ENCODE measurements at regions not wholly inside any gene's neighbourhood (a gene's known extent, or its start where the extent isn't known, plus 50 kb on each side); places are given as distances from the start of the nearest gene placed in this dataset.

DNA sequence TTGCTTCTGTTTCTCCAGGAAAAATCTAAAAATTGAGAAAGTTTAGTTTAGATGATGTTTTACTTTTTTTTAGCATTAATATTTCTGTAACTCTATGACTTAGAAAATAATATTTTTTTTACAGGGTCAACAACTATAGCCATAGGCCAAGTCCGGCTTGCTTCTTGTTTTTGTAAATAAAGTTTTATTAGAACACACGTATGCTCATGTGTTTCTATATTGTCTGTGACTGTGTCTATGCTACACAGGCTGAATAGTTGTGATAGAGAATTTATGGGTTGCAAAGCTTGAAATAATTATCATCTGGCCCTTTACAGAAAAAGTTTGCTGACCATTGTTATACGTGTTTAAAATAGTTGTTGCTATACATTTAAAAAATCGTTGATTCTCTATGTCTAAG lies 399.2 kb downstream of the EPM2A start:
- Histone ChIP-seq H3K4me2 (ENCODE audit: low read length) (no peak overlapping the region), H3K4ac (ENCODE audit: low read depth, low read length) (no peak overlapping the region), H3K27me3 (ENCODE audit: insufficient read depth, low read length, poor library complexity) (no peaks in the 10 kb centered on the region), H2BK15ac (replicated peaks; ENCODE audit: low read depth) (no peak overlapping the region), H3K4me3 (ENCODE audit: low read length) (no peak overlapping the region), H4K5ac (ENCODE audit: low read length) (no peak overlapping the region), H3K23ac (ENCODE audit: low read length) (no peak overlapping the region), H3K79me1 (ENCODE audit: low read length) (no peaks in the 10 kb centered on the region), H3K18ac (ENCODE audit: low read length) (no peak overlapping the region), H3K9ac (ENCODE audit: low read length) (no peak overlapping the region), H3K56ac (ENCODE audit: low read length) (no peak overlapping the region), H3K27ac (ENCODE audit: low read depth, low read length) (no peak overlapping the region), H3K36me3 (ENCODE audit: control insufficient read depth, insufficient read depth, low read length) (no peaks in the 10 kb centered on the region), H2BK5ac (ENCODE audit: low read length) (no peak overlapping the region), H4K8ac (ENCODE audit: low read depth, low read length) (no peak overlapping the region), H2BK120ac (ENCODE audit: low read depth, low read length) (no peak overlapping the region), H3K4me1 (ENCODE audit: control insufficient read depth, low read depth, low read length) (no peaks in the 10 kb centered on the region), H3K79me2 (ENCODE audit: control insufficient read depth, insufficient read depth, low read length) (no peaks in the 10 kb centered on the region), H2AK5ac (ENCODE audit: low read length) (no peak overlapping the region)
- no CpG with 5 or more reads among the region's 4 CpGs for WGBS (ENCODE audit: extremely low coverage, insufficient coverage, low lambda C conversion rate)
- DNase-seq, result no peak

DNA sequence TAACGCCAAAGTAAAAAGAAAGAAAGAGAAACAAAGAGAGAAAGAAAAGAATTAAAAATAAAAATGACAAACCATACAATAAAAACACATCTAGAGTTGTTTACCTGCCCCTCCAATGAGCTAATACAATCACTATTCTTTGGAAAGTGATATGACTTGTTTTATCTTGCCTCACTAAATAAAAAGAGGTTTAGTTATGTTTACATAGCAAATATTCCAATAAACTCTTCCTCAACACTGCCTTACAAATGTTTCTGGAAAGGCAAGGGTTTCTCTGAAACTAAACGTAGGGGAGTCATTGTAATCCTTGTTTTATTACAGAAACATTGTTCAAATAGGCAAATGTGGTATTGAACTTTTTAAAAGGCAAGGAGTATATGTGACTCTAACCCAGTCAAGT lies 396.2 kb downstream of the EPM2A start:
- H3K4ac ChIP-seq (ENCODE audit: low read depth, low read length), result no peak overlapping the region
- no peak overlapping the region for H2BK120ac ChIP-seq (ENCODE audit: low read depth, low read length)
- no peaks in the 10 kb centered on the region for H3K79me1 ChIP-seq (ENCODE audit: low read length)
- no peak overlapping the region for H3K4me3 ChIP-seq (ENCODE audit: low read length)
- no peak overlapping the region for H4K8ac ChIP-seq (ENCODE audit: low read depth, low read length)
- no peak overlapping the region for H3K56ac ChIP-seq (ENCODE audit: low read length)
- no peaks in the 10 kb centered on the region for H3K36me3 ChIP-seq (ENCODE audit: control insufficient read depth, insufficient read depth, low read length)
- no peak overlapping the region for H3K23ac ChIP-seq (ENCODE audit: low read length)
- no peak overlapping the region for H3K9ac ChIP-seq (ENCODE audit: low read length)
- H3K4me1 ChIP-seq (ENCODE audit: control insufficient read depth, low read depth, low read length), result no peaks in the 10 kb centered on the region
- no peak overlapping the region for H3K18ac ChIP-seq (ENCODE audit: low read length)
- no peak overlapping the region for H2BK15ac ChIP-seq (replicated peaks; ENCODE audit: low read depth)
- H3K27ac ChIP-seq (ENCODE audit: low read depth, low read length), result no peak overlapping the region
- DNase-seq, result no peak
- H3K4me2 ChIP-seq (ENCODE audit: low read length), result no peak overlapping the region
- no peaks in the 10 kb centered on the region for H3K27me3 ChIP-seq (ENCODE audit: insufficient read depth, low read length, poor library complexity)
- H2AK5ac ChIP-seq (ENCODE audit: low read length), result no peak overlapping the region
- no peak overlapping the region for H4K5ac ChIP-seq (ENCODE audit: low read length)
- no peak overlapping the region for H2BK5ac ChIP-seq (ENCODE audit: low read length)
- H3K79me2 ChIP-seq (ENCODE audit: control insufficient read depth, insufficient read depth, low read length), result no peaks in the 10 kb centered on the region
- no CpG with 5 or more reads among the region's 2 CpGs for WGBS (ENCODE audit: extremely low coverage, insufficient coverage, low lambda C conversion rate)

DNA sequence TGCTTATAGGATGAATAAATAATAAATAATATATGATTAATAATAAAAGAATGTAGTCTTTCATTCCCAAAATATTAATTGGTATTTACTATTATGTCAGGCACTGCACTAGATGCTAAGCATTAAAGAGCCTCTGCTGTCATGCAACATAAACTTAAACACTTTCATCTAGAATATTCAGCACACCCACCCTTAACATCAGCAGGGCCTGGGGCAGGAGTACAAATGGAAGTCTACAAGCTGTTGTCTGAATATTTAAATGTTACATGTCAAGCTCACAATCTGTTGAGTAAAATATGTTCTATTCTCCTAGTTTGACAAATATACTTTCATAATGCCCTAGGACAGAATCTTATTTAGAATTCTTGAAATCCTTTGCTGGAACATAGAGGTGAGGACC lies 395.1 kb downstream of the EPM2A start:
- H4K8ac ChIP-seq (ENCODE audit: low read depth, low read length), result no peak overlapping the region
- H3K79me2 ChIP-seq (ENCODE audit: control insufficient read depth, insufficient read depth, low read length), result no peaks in the 10 kb centered on the region
- no peak overlapping the region for H2BK120ac ChIP-seq (ENCODE audit: low read depth, low read length)
- no peak overlapping the region for H3K4me2 ChIP-seq (ENCODE audit: low read length)
- H3K27ac ChIP-seq (ENCODE audit: low read depth, low read length), result no peak overlapping the region
- no peak overlapping the region for H3K4ac ChIP-seq (ENCODE audit: low read depth, low read length)
- no peak for DNase-seq
- no peaks in the 10 kb centered on the region for H3K36me3 ChIP-seq (ENCODE audit: control insufficient read depth, insufficient read depth, low read length)
- no peaks in the 10 kb centered on the region for H3K79me1 ChIP-seq (ENCODE audit: low read length)
- H3K4me1 ChIP-seq (ENCODE audit: control insufficient read depth, low read depth, low read length), result no peaks in the 10 kb centered on the region
- H3K9ac ChIP-seq (ENCODE audit: low read length), result no peak overlapping the region
- no peak overlapping the region for H2BK5ac ChIP-seq (ENCODE audit: low read length)
- H2AK5ac ChIP-seq (ENCODE audit: low read length), result no peak overlapping the region
- H3K56ac ChIP-seq (ENCODE audit: low read length), result no peak overlapping the region
- H4K5ac ChIP-seq (ENCODE audit: low read length), result no peak overlapping the region
- H3K23ac ChIP-seq (ENCODE audit: low read length), result no peak overlapping the region
- H3K4me3 ChIP-seq (ENCODE audit: low read length), result no peak overlapping the region
- H3K27me3 ChIP-seq (ENCODE audit: insufficient read depth, low read length, poor library complexity), result no peaks in the 10 kb centered on the region
- H2BK15ac ChIP-seq (replicated peaks; ENCODE audit: low read depth), result no peak overlapping the region
- no peak overlapping the region for H3K18ac ChIP-seq (ENCODE audit: low read length)

DNA sequence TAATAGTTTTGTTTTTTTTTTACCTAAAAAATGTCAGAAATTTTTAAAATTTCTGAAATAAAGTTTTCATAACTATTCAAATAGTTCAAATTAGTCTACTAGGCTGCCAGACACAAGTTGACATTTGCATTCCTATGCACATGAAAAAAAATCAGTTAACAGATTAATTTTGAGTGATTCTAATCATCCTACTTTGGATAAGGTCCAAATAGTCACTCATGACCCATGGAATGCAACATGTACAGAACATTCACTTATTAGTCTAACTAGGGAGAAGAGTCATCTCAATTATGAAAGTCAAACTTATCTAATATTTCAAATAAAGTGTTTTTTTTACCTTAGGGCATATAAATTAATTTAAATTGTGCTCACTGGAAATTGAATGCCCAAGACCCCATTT lies 390.2 kb downstream of the EPM2A start:
- no peak overlapping the region for H3K4me2 ChIP-seq (ENCODE audit: low read length)
- H3K56ac ChIP-seq (ENCODE audit: low read length), result no peak overlapping the region
- H2BK120ac ChIP-seq (ENCODE audit: low read depth, low read length), result no peak overlapping the region
- H3K79me2 ChIP-seq (ENCODE audit: control insufficient read depth, insufficient read depth, low read length), result no peaks in the 10 kb centered on the region
- no peaks in the 10 kb centered on the region for H3K79me1 ChIP-seq (ENCODE audit: low read length)
- H2AK5ac ChIP-seq (ENCODE audit: low read length), result no peak overlapping the region
- no peak overlapping the region for H3K4ac ChIP-seq (ENCODE audit: low read depth, low read length)
- no peak overlapping the region for H2BK15ac ChIP-seq (replicated peaks; ENCODE audit: low read depth)
- H3K4me3 ChIP-seq (ENCODE audit: low read length), result no peak overlapping the region
- H4K5ac ChIP-seq (ENCODE audit: low read length), result no peak overlapping the region
- peaks cover 2% of the 10 kb centered on the region for H3K4me1 ChIP-seq (ENCODE audit: control insufficient read depth, low read depth, low read length)
- DNase-seq, result no peak
- no peak overlapping the region for H3K27ac ChIP-seq (ENCODE audit: low read depth, low read length)
- H3K36me3 ChIP-seq (ENCODE audit: control insufficient read depth, insufficient read depth, low read length), result no peaks in the 10 kb centered on the region
- H3K9ac ChIP-seq (ENCODE audit: low read length), result no peak overlapping the region
- no peak overlapping the region for H3K18ac ChIP-seq (ENCODE audit: low read length)
- no peak overlapping the region for H3K23ac ChIP-seq (ENCODE audit: low read length)
- H4K8ac ChIP-seq (ENCODE audit: low read depth, low read length), result no peak overlapping the region
- no peaks in the 10 kb centered on the region for H3K27me3 ChIP-seq (ENCODE audit: insufficient read depth, low read length, poor library complexity)
- no peak overlapping the region for H2BK5ac ChIP-seq (ENCODE audit: low read length)

DNA sequence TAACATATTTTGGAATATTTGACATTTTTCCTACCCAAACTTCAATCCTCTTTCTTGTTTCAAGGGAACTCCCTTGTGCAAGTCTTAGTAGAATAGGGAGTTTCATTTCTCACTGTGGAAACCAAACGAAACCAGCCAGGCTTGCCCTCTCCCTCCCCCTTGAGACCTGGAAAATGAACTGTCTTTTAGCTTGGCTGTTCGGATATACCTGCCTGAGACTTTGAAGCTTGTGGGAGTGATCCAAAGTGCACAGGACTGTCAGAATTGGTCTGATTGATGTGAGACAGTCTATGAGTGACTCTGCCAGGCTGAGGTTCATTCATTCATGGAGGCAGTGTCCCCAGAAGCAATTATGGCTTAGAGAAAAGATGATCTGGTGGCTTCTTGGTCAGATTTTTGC lies 388.1 kb downstream of the EPM2A start:
- H3K27me3 ChIP-seq (ENCODE audit: insufficient read depth, low read length, poor library complexity), result no peaks in the 10 kb centered on the region
- H3K79me2 ChIP-seq (ENCODE audit: control insufficient read depth, insufficient read depth, low read length), result no peaks in the 10 kb centered on the region
- no peak overlapping the region for H3K4me3 ChIP-seq (ENCODE audit: low read length)
- no peak overlapping the region for H4K8ac ChIP-seq (ENCODE audit: low read depth, low read length)
- no peak overlapping the region for H3K23ac ChIP-seq (ENCODE audit: low read length)
- no peak overlapping the region for H3K27ac ChIP-seq (ENCODE audit: low read depth, low read length)
- no peak overlapping the region for H2AK5ac ChIP-seq (ENCODE audit: low read length)
- H3K4ac ChIP-seq (ENCODE audit: low read depth, low read length), result no peak overlapping the region
- H2BK15ac ChIP-seq (replicated peaks; ENCODE audit: low read depth), result no peak overlapping the region
- H4K5ac ChIP-seq (ENCODE audit: low read length), result no peak overlapping the region
- peaks cover 4% of the 10 kb centered on the region for H3K4me1 ChIP-seq (ENCODE audit: control insufficient read depth, low read depth, low read length)
- H3K4me2 ChIP-seq (ENCODE audit: low read length), result no peak overlapping the region
- no peak overlapping the region for H2BK5ac ChIP-seq (ENCODE audit: low read length)
- no peak for DNase-seq
- no peak overlapping the region for H2BK120ac ChIP-seq (ENCODE audit: low read depth, low read length)
- WGBS (ENCODE audit: extremely low coverage, insufficient coverage, low lambda C conversion rate), result no CpG with 5 or more reads among the region's 2 CpGs
- H3K36me3 ChIP-seq (ENCODE audit: control insufficient read depth, insufficient read depth, low read length), result no peaks in the 10 kb centered on the region
- H3K79me1 ChIP-seq (ENCODE audit: low read length), result no peaks in the 10 kb centered on the region
- no peak overlapping the region for H3K9ac ChIP-seq (ENCODE audit: low read length)
- no peak overlapping the region for H3K18ac ChIP-seq (ENCODE audit: low read length)
- H3K56ac ChIP-seq (ENCODE audit: low read length), result no peak overlapping the region

DNA sequence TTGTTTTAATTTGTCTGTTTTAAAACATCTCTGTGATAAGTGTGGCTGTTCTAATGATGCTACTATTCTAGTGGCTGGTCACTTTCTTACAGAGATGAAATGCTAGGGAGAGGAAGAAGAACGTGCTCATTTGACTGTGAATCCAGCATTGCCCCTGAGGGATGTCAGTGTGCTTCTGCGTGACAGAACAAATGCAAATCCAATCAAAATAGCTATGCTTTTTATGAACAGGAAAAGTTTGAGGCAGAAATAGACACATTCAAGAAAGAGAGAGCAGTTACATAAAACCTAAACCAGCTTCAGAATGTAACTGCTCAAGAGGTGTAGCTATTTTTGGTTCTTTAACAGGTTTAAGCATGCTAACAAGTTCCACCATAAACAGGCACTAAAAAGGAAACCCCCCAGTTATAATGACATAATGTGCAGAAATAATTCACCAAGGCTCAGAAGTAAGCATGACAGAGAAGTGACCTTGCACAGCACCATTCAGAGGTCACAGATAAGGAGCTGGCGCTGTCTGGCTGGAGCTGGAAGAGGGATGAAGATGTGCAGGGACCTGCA lies 385.3 kb downstream of the EPM2A start:
- H3K79me1 ChIP-seq (ENCODE audit: low read length), result no peaks in the 10 kb centered on the region
- H3K9ac ChIP-seq (ENCODE audit: low read length), result no peak overlapping the region
- no peak overlapping the region for H2BK15ac ChIP-seq (replicated peaks; ENCODE audit: low read depth)
- H2AK5ac ChIP-seq (ENCODE audit: low read length), result no peak overlapping the region
- H3K79me2 ChIP-seq (ENCODE audit: control insufficient read depth, insufficient read depth, low read length), result no peaks in the 10 kb centered on the region
- no peaks in the 10 kb centered on the region for H3K36me3 ChIP-seq (ENCODE audit: control insufficient read depth, insufficient read depth, low read length)
- H3K4me1 ChIP-seq (ENCODE audit: control insufficient read depth, low read depth, low read length), result peaks cover 4% of the 10 kb centered on the region
- no peak overlapping the region for H2BK5ac ChIP-seq (ENCODE audit: low read length)
- no peak overlapping the region for H3K4me2 ChIP-seq (ENCODE audit: low read length)
- H3K27ac ChIP-seq (ENCODE audit: low read depth, low read length), result no peak overlapping the region
- no peak overlapping the region for H4K5ac ChIP-seq (ENCODE audit: low read length)
- WGBS (ENCODE audit: extremely low coverage, insufficient coverage, low lambda C conversion rate), result no CpG with 5 or more reads among the region's 3 CpGs
- no peak overlapping the region for H3K4ac ChIP-seq (ENCODE audit: low read depth, low read length)
- no peak overlapping the region for H3K23ac ChIP-seq (ENCODE audit: low read length)
- DNase-seq, result no peak
- H3K27me3 ChIP-seq (ENCODE audit: insufficient read depth, low read length, poor library complexity), result no peaks in the 10 kb centered on the region
- H3K4me3 ChIP-seq (ENCODE audit: low read length), result no peak overlapping the region
- no peak overlapping the region for H3K56ac ChIP-seq (ENCODE audit: low read length)
- no peak overlapping the region for H4K8ac ChIP-seq (ENCODE audit: low read depth, low read length)
- no peak overlapping the region for H2BK120ac ChIP-seq (ENCODE audit: low read depth, low read length)
- H3K18ac ChIP-seq (ENCODE audit: low read length), result no peak overlapping the region
